ENCODE measurements at regions not wholly inside any gene's neighbourhood (a gene's known extent, or its start where the extent isn't known, plus 50 kb on each side); places are given as distances from the start of the nearest gene placed in this dataset.

DNA sequence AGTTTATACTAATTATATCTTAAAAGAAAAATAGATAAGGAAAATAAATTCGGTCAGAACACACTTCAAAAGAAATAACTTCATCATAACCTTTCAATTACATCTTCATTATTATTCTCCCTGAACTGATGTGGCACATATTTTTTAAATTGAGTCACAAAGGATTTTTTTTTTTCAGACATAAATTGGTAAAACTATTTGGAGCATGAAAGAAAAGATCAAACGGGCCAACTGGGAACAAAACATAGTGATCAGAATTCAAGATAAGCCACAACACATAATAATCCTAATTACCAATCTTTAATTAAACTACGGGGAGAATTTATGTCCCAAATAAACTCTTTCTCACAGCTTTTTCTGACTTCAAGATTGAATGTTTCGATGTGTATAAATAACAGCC is 258.2 kb upstream of the MAGI2 start:
- TF ChIP-seq, protein P1, sequence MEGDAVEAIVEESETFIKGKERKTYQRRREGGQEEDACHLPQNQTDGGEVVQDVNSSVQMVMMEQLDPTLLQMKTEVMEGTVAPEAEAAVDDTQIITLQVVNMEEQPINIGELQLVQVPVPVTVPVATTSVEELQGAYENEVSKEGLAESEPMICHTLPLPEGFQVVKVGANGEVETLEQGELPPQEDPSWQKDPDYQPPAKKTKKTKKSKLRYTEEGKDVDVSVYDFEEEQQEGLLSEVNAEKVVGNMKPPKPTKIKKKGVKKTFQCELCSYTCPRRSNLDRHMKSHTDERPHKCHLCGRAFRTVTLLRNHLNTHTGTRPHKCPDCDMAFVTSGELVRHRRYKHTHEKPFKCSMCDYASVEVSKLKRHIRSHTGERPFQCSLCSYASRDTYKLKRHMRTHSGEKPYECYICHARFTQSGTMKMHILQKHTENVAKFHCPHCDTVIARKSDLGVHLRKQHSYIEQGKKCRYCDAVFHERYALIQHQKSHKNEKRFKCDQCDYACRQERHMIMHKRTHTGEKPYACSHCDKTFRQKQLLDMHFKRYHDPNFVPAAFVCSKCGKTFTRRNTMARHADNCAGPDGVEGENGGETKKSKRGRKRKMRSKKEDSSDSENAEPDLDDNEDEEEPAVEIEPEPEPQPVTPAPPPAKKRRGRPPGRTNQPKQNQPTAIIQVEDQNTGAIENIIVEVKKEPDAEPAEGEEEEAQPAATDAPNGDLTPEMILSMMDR (IDR thresholded peaks at IDR 0.05; ENCODE audit: low read length), result no peak
- no peak for TF ChIP-seq EZH2 (optimal IDR thresholded peaks at IDR 0.05; ENCODE audit: low read depth, low read length)
- no peak for TF ChIP-seq EZH2phosphoT487 (IDR thresholded peaks at IDR 0.05; ENCODE audit: low read length)
